ENCODE measurements at regions not wholly inside any gene's neighbourhood (a gene's known extent, or its start where the extent isn't known, plus 50 kb on each side); places are given as distances from the start of the nearest gene placed in this dataset.

- TF ChIP-seq MAX (IDR thresholded peaks at IDR 0.05; ENCODE audit: low read depth, low read length) = no peak
- TF ChIP-seq CTCF (IDR thresholded peaks at IDR 0.05; ENCODE audit: low read depth, low read length) = no peak
- no peak for TF ChIP-seq POLR2A (IDR thresholded peaks at IDR 0.05; ENCODE audit: extremely low read depth, insufficient read length)
- no peak for TF ChIP-seq MYC (IDR thresholded peaks at IDR 0.05; ENCODE audit: low read depth, low read length)
These were observed 175.4 kb downstream of the SQOR start for GRCh38 chr15:45810201-45810600.
